ENCODE measurements at regions not wholly inside any gene's neighbourhood (a gene's known extent, or its start where the extent isn't known, plus 50 kb on each side); places are given as distances from the start of the nearest gene placed in this dataset.

GRCh38 chr11:37755521-37755920, 1157.5 kb upstream of the RAG2 start:
- H3K9me3 ChIP-seq, result peaks cover 8% of the 10 kb centered on the region
- no peak for ATAC-seq
- TF ChIP-seq CTCF (IDR thresholded peaks at IDR 0.05), result no peak
- H3K4me1 ChIP-seq (ENCODE audit: low read depth), result no peaks in the 10 kb centered on the region
- no peak for DNase-seq
- H3K4me3 ChIP-seq, result no peak overlapping the region
- H3K36me3 ChIP-seq (ENCODE audit: low read depth), result no peaks in the 10 kb centered on the region
- intact Hi-C loops (cut with DNase I, micrococcal nuclease), result no loop called here

GRCh38 chr11:37748641-37749040, 1150.6 kb upstream of the RAG2 start:
- ATAC-seq (no peak), DNase-seq (no peak)
- intact Hi-C loops (cut with DNase I, micrococcal nuclease), result no loop called here
- no peaks in the 10 kb centered on the region for H3K36me3 ChIP-seq (ENCODE audit: low read depth)
- peaks cover 17% of the 10 kb centered on the region for H3K9me3 ChIP-seq
- no peak overlapping the region for H3K4me3 ChIP-seq
- TF ChIP-seq CTCF (IDR thresholded peaks at IDR 0.05), result no peak
- no peaks in the 10 kb centered on the region for H3K4me1 ChIP-seq (ENCODE audit: low read depth)

- TF ChIP-seq CTCF (IDR thresholded peaks at IDR 0.05), result no peak
- Histone ChIP-seq H3K4me1 (ENCODE audit: low read depth) (no peaks in the 10 kb centered on the region), H3K9me3 (peaks cover 17% of the 10 kb centered on the region), H3K4me3 (no peak overlapping the region), H3K36me3 (ENCODE audit: low read depth) (no peaks in the 10 kb centered on the region)
- intact Hi-C loops (cut with DNase I, micrococcal nuclease), result no loop called here
- ATAC-seq (no peak), DNase-seq (no peak)
Measured at GRCh38 chr11:37747121-37747520, 1149.1 kb upstream of the RAG2 start.

GRCh38 chr11:37727371-37727770, 1129.3 kb upstream of the RAG2 start:
- Histone ChIP-seq H3K4me3 (no peak overlapping the region), H3K36me3 (ENCODE audit: low read depth) (no peaks in the 10 kb centered on the region), H3K9me3 (peaks cover 43% of the 10 kb centered on the region), H3K4me1 (ENCODE audit: low read depth) (no peaks in the 10 kb centered on the region)
- DNase-seq (no peak), ATAC-seq (no peak)
- intact Hi-C loops (cut with DNase I, micrococcal nuclease), result no loop called here
- TF ChIP-seq CTCF (IDR thresholded peaks at IDR 0.05), result no peak

- no peak for DNase-seq
- Histone ChIP-seq H3K36me3 (ENCODE audit: low read depth) (no peaks in the 10 kb centered on the region), H3K9me3 (peaks cover 32% of the 10 kb centered on the region), H3K4me3 (no peak overlapping the region), H3K4me1 (ENCODE audit: low read depth) (no peaks in the 10 kb centered on the region)
- TF ChIP-seq CTCF (IDR thresholded peaks at IDR 0.05), result no peak
- no peak for ATAC-seq
- intact Hi-C loops (cut with DNase I, micrococcal nuclease), result no loop called here
Measured at GRCh38 chr11:37724315-37724714, 1126.3 kb upstream of the RAG2 start.

- intact Hi-C loops (cut with DNase I, micrococcal nuclease), result no loop called here
- H3K4me1 ChIP-seq (ENCODE audit: low read depth), result no peaks in the 10 kb centered on the region
- ATAC-seq (no peak), DNase-seq (no peak)
- no peak overlapping the region for H3K4me3 ChIP-seq
- TF ChIP-seq CTCF (IDR thresholded peaks at IDR 0.05), result no peak
- no peaks in the 10 kb centered on the region for H3K36me3 ChIP-seq (ENCODE audit: low read depth)
- peaks cover 21% of the 10 kb centered on the region for H3K9me3 ChIP-seq
Measured at GRCh38 chr11:37721485-37721884, 1123.4 kb upstream of the RAG2 start.

Data from mucosa of descending colon (tissue), 3 donors.